K562 (cell line): ENCODE measurements at regions not wholly inside any gene's neighbourhood (a gene's known extent, or its start where the extent isn't known, plus 50 kb on each side); places are given as distances from the start of the nearest gene placed in this dataset.

Experiments
- ATAC-seq: fragments of 200-7000 bp; cut with Tn5 transposase; 3 replicates; pipeline ENCODE4 v1.9.1; 2020; ENCODE audit warnings: moderate library complexity
- BruUV-seq: library from RNA; stranded (reverse); fragments of 400-500 nt; replicated peaks from 2 replicates; lab custom pipeline; 2021; lab: Mats Ljungman, UMichigan
- CTCF ChIA-PET: fragments of 300-600 bp; formaldehyde crosslinking; extraction: SDS; loops from one replicate; lab custom pipeline; 2021; ENCODE audit warnings: low intra/inter-chr PET ratio; lab: Yijun Ruan, JAX
- POLR2A ChIA-PET: fragments of 300-600, 350-650 bp; sonication (Branson Sonifier 250); formaldehyde crosslinking; extraction: SDS; loops from one replicate; lab custom pipeline; 2021; ENCODE audit warnings: antibody characterized with exemption, inconsistent platforms; lab: Yijun Ruan, JAX
- DNase-seq, 4 experiments: peaks; one replicate each; pipeline versions ENCODE4 v3.0.0 to v3.0.0-alpha.2; 2011 to 2018; ENCODE audit warnings: low spot score in 3 of 4, mixed read lengths in 3 of 4; ENCODE audit errors: extremely low read depth in 1 of 4
- FAIRE-seq: peaks from 2 replicates; lab custom pipeline; 2011; peaks lifted over from hg19 to GRCh38; lab: Jason Lieb, UNC
- H2AFZ ChIP-seq: 2 replicates; pipeline ENCODE4 v1.6.0; 2011; ENCODE audit warnings: low read depth, low read length, control low read depth, inconsistent platforms
- H3K27ac ChIP-seq: fragments of 200-600 bp; 3 replicates; pipeline ENCODE4 v1.8.0; 2011; ENCODE audit warnings: low read depth, mild to moderate bottlenecking, control low read depth, inconsistent platforms, low read length, moderate library complexity, mixed read lengths; ENCODE audit errors: extremely low read depth
- H3K27me3 ChIP-seq, 2 experiments: fragments of 300-600 bp in 1 of 2; 2 replicates in 1 of 2; 3 replicates in 1 of 2; pipeline versions ENCODE4 v1.6.0 to v1.8.0; 2011; ENCODE audit warnings: inconsistent platforms in 2 of 2, low read length in 2 of 2, mild to moderate bottlenecking in 1 of 2, mixed read lengths in 1 of 2, moderate library complexity in 1 of 2; ENCODE audit not compliant: control insufficient read depth in 2 of 2, insufficient read depth in 2 of 2
- H3K36me3 ChIP-seq: fragments of 300-600 bp; 3 replicates; pipeline ENCODE4 v1.8.0; 2011; ENCODE audit warnings: mild to moderate bottlenecking, low read length, inconsistent platforms; ENCODE audit not compliant: control insufficient read depth, insufficient read depth
- H3K4me1 ChIP-seq, 2 experiments: fragments of 200-600 bp in 1 of 2; replicated peaks in 1 of 2; 2 replicates in 1 of 2; 3 replicates in 1 of 2; pipeline versions ENCODE4 v1.5.1 to v1.8.0; 2011; ENCODE audit warnings: inconsistent platforms in 2 of 2, low read length in 2 of 2, mild to moderate bottlenecking in 1 of 2, mixed read lengths in 1 of 2, moderate library complexity in 1 of 2; ENCODE audit not compliant: control insufficient read depth in 2 of 2, insufficient read depth in 2 of 2
- H3K4me2 ChIP-seq: 2 replicates; pipeline ENCODE4 v1.6.1; 2011; ENCODE audit warnings: low read length, control low read depth, inconsistent platforms, mixed read lengths; ENCODE audit not compliant: insufficient read depth
- H3K4me3 ChIP-seq: fragments of 200-600 bp; sonication (generic), shearing (Covaris generic); 2 replicates; pipeline ENCODE4 v1.5.1; 2016; ENCODE audit warnings: control low read depth, inconsistent platforms
- H3K79me2 ChIP-seq: fragments of 200-600 bp; 3 replicates; pipeline ENCODE4 v1.8.0; 2011; ENCODE audit warnings: low read length, inconsistent platforms; ENCODE audit not compliant: control insufficient read depth, insufficient read depth
- H3K9ac ChIP-seq, 2 experiments: 2 replicates each; pipeline versions ENCODE4 v1.6.0 to v1.6.1; 2011; ENCODE audit warnings: low read depth in 2 of 2, low read length in 2 of 2, control low read depth in 1 of 2, inconsistent platforms in 1 of 2, mild to moderate bottlenecking in 1 of 2, mixed read lengths in 1 of 2; ENCODE audit not compliant: insufficient read depth in 1 of 2
- H3K9me1 ChIP-seq: one replicate; pipeline ENCODE4 v1.6.0; 2011; ENCODE audit warnings: inconsistent platforms, mild to moderate bottlenecking, low read length, moderate library complexity; ENCODE audit not compliant: control insufficient read depth, insufficient read depth
- H3K9me3 ChIP-seq: replicated peaks from 2 replicates; pipeline ENCODE4 v1.5.1; 2011; ENCODE audit warnings: low read depth, low read length, inconsistent platforms; ENCODE audit not compliant: control insufficient read depth, insufficient read depth
- H4K20me1 ChIP-seq: replicated peaks from 2 replicates; pipeline ENCODE4 v1.6.1; 2011; ENCODE audit warnings: low read length, inconsistent platforms, mixed read lengths; ENCODE audit not compliant: control insufficient read depth, insufficient read depth
- ARNT ChIP-seq, 2 experiments: fragments of 450-650 bp; IDR thresholded peaks; 2 replicates each; pipeline ENCODE4 v1.6.1; 2016; ENCODE audit warnings: mild to moderate bottlenecking in 1 of 2
- KDM1A ChIP-seq, 2 experiments: fragments of 450-650 bp; IDR thresholded peaks; 2 replicates each; pipeline ENCODE4 v1.6.1; 2016; ENCODE audit warnings: mild to moderate bottlenecking in 2 of 2
- LEF1 ChIP-seq: fragments of 450-650 bp; IDR thresholded peaks from 2 replicates; pipeline ENCODE4 v1.6.1; 2016; ENCODE audit warnings: mild to moderate bottlenecking
- MED1 ChIP-seq: sonication (generic); formaldehyde crosslinking; IDR thresholded peaks from 2 replicates; pipeline ENCODE4 v1.8.1; 2023; ENCODE audit warnings: missing genetic modification reagents, borderline replicate concordance
- YY1 ChIP-seq, 3 experiments: IDR thresholded peaks; 2 replicates each; pipeline ENCODE4 v1.6.1; 2011; ENCODE audit warnings: low read length in 2 of 3, mild to moderate bottlenecking in 2 of 3, moderate library complexity in 2 of 3, borderline replicate concordance in 1 of 3, control low read depth in 1 of 3, low read depth in 1 of 3; ENCODE audit not compliant: insufficient read depth in 3 of 3, insufficient replicate concordance in 2 of 3, control insufficient read depth in 1 of 3, insufficient read length in 1 of 3; ENCODE audit errors: extremely low read depth in 1 of 3
- ZNF239 ChIP-seq: fragments of 250-450 bp; sonication (Bioruptor Pico); IDR thresholded peaks from 2 replicates; pipeline ENCODE4 v1.4.0; 2020; ENCODE audit warnings: mild to moderate bottlenecking
- ZNF778 ChIP-seq: fragments of 450-650 bp; formaldehyde crosslinking; IDR thresholded peaks from 2 replicates; pipeline ENCODE4 v1.4.0; 2020; ENCODE audit warnings: mild to moderate bottlenecking, moderate library complexity
- WGBS: fragments of 100-300 bp; shearing (Covaris generic); methylation state at CpG from one replicate; pipeline ENCODE4 v1.1.6; 2016; ENCODE audit warnings: low coverage, mixed read lengths; ENCODE audit not compliant: insufficient coverage; ENCODE audit errors: missing lambda C conversion rate; 5-methylcytosine and 5-hydroxymethylcytosine counted together
- in situ Hi-C: fragments of 300-500 bp; cut with MboI; formaldehyde crosslinking; loops from 4 replicates; pipeline ENCODE4 v1.15.0; 2018; ENCODE audit warnings: inconsistent platforms, mixed read lengths
- intact Hi-C: fragments of 100-400 bp; cut with micrococcal nuclease; formaldehyde crosslinking; loops from 2 replicates; pipeline ENCODE4 v1.14.2; 2022
- TF ChIP-seq, protein P1 (sequence below): sonication (generic); formaldehyde crosslinking; IDR thresholded peaks from 2 replicates; pipeline ENCODE4 v1.8.1; 2023; ENCODE audit warnings: mild to moderate bottlenecking, missing genetic modification reagents
- TF ChIP-seq, protein P2 (sequence below): fragments of 250-450 bp; sonication (Bioruptor Pico); IDR thresholded peaks from 2 replicates; pipeline ENCODE4 v1.4.0; 2020; ENCODE audit warnings: borderline replicate concordance
- TF ChIP-seq, protein P3 (sequence below): fragments of 250-450 bp; sonication (Bioruptor Pico); IDR thresholded peaks from 2 replicates; pipeline ENCODE4 v1.8.0; 2021; ENCODE audit warnings: moderate library complexity, mild to moderate bottlenecking, inconsistent platforms
- TF ChIP-seq, protein P4 (sequence below), 2 experiments: fragments of 450-650 bp in 1 of 2; sonication (generic) in 1 of 2; formaldehyde crosslinking in 1 of 2; IDR thresholded peaks; 2 replicates each; pipeline versions ENCODE4 v1.7.1 to v1.9.0; 2016 to 2022; ENCODE audit warnings: inconsistent platforms in 1 of 2, mild to moderate bottlenecking in 1 of 2, missing genetic modification reagents in 1 of 2

DNA sequence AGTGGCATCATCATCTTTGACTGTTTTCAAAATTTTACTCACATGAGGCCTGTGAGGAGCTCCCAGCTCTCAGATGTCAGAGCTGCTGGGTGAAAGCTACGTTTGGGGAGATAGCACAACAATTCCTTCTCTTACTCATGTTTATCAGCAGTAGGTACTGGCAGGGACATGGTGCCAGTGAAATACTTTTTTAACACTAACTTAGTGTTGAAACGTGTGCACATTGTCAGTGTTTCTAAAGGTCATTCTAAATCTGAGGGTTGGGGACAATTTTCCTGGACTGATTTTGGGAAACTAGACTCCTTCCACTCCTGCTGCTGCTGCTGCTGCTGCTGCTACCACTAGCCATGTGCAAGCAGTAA, 487.4 kb downstream of the PDCD6IP start:
- no peaks in the 10 kb centered on the region for H3K36me3 ChIP-seq
- CTCF ChIA-PET, result no interaction called here
- TF ChIP-seq, protein P1, sequence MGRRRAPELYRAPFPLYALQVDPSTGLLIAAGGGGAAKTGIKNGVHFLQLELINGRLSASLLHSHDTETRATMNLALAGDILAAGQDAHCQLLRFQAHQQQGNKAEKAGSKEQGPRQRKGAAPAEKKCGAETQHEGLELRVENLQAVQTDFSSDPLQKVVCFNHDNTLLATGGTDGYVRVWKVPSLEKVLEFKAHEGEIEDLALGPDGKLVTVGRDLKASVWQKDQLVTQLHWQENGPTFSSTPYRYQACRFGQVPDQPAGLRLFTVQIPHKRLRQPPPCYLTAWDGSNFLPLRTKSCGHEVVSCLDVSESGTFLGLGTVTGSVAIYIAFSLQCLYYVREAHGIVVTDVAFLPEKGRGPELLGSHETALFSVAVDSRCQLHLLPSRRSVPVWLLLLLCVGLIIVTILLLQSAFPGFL (CRISPR knock-in tag), result no peak
- TF ChIP-seq YY1 (IDR thresholded peaks at IDR 0.05; ENCODE audit: borderline replicate concordance in 1 of 3, control insufficient read depth in 1 of 3, extremely low read depth in 1 of 3, insufficient read depth in 3 of 3, insufficient read length in 1 of 3, insufficient replicate concordance in 2 of 3, low read depth in 1 of 3, low read length in 2 of 3) (no peak), KDM1A (IDR thresholded peaks at IDR 0.05) (no peak), ZNF239 (CRISPR knock-in tag) (no peak), ARNT (IDR thresholded peaks at IDR 0.05) (no peak), ZNF778 (CRISPR knock-in tag) (no peak), MED1 (CRISPR knock-in tag) (no peak), LEF1 (no peak)
- TF ChIP-seq, protein P2, sequence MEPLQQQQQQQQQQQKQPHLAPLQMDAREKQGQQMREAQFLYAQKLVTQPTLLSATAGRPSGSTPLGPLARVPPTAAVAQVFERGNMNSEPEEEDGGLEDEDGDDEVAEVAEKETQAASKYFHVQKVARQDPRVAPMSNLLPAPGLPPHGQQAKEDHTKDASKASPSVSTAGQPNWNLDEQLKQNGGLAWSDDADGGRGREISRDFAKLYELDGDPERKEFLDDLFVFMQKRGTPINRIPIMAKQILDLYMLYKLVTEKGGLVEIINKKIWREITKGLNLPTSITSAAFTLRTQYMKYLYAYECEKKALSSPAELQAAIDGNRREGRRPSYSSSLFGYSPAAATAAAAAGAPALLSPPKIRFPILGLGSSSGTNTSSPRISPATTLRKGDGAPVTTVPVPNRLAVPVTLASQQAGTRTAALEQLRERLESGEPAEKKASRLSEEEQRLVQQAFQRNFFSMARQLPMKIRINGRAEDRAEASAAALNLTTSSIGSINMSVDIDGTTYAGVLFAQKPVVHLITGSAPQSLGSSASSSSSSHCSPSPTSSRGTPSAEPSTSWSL (CRISPR knock-in tag), result no peak
- TF ChIP-seq, protein P3, sequence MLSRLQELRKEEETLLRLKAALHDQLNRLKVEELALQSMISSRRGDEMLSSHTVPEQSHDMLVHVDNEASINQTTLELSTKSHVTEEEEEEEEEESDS (CRISPR knock-in tag), result no peak
- TF ChIP-seq, protein P4, sequence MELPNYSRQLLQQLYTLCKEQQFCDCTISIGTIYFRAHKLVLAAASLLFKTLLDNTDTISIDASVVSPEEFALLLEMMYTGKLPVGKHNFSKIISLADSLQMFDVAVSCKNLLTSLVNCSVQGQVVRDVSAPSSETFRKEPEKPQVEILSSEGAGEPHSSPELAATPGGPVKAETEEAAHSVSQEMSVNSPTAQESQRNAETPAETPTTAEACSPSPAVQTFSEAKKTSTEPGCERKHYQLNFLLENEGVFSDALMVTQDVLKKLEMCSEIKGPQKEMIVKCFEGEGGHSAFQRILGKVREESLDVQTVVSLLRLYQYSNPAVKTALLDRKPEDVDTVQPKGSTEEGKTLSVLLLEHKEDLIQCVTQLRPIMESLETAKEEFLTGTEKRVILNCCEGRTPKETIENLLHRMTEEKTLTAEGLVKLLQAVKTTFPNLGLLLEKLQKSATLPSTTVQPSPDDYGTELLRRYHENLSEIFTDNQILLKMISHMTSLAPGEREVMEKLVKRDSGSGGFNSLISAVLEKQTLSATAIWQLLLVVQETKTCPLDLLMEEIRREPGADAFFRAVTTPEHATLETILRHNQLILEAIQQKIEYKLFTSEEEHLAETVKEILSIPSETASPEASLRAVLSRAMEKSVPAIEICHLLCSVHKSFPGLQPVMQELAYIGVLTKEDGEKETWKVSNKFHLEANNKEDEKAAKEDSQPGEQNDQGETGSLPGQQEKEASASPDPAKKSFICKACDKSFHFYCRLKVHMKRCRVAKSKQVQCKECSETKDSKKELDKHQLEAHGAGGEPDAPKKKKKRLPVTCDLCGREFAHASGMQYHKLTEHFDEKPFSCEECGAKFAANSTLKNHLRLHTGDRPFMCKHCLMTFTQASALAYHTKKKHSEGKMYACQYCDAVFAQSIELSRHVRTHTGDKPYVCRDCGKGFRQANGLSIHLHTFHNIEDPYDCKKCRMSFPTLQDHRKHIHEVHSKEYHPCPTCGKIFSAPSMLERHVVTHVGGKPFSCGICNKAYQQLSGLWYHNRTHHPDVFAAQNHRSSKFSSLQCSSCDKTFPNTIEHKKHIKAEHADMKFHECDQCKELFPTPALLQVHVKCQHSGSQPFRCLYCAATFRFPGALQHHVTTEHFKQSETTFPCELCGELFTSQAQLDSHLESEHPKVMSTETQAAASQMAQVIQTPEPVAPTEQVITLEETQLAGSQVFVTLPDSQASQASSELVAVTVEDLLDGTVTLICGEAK (IDR thresholded peaks at IDR 0.05), result no peak
- TF ChIP-seq, protein P4 (CRISPR knock-in tag; IDR thresholded peaks at IDR 0.05), result no peak

More for the DNA sequence above, 487.4 kb downstream of the PDCD6IP start:
- no peak overlapping the region for H3K9ac ChIP-seq
- no peak overlapping the region for H2AFZ ChIP-seq
- H3K79me2 ChIP-seq, result no peaks in the 10 kb centered on the region
- H3K9me3 ChIP-seq, result no peaks in the 10 kb centered on the region
- H3K4me2 ChIP-seq, result no peak overlapping the region
- H3K4me1 ChIP-seq, result no peaks in the 10 kb centered on the region
- no peak overlapping the region for H3K27ac ChIP-seq
- H4K20me1 ChIP-seq, result no peaks in the 10 kb centered on the region
- H3K4me3 ChIP-seq, result no peak overlapping the region
- POLR2A ChIA-PET, result no interaction called here
- H3K27me3 ChIP-seq, result no peaks in the 10 kb centered on the region
- no peak for FAIRE-seq
- H3K9me1 ChIP-seq, result no peaks in the 10 kb centered on the region
- no peak for DNase-seq
- ATAC-seq, result no peak
- BruUV-seq, result no TSS peak
- WGBS, result 2% methylated on average over 2 of the region's 2 CpGs
- in situ Hi-C loops (no loop called here), intact Hi-C loops (no loop called here)
